GM12872 (cell line): ENCODE measurements at regions not wholly inside any gene's neighbourhood (a gene's known extent, or its start where the extent isn't known, plus 50 kb on each side); places are given as distances from the start of the nearest gene placed in this dataset.

Experiments used
- CTCF ChIP-seq: IDR thresholded peaks from 3 replicates; pipeline ENCODE4 v1.5.1; 2011; ENCODE audit warnings: low read depth, mild to moderate bottlenecking, low read length, moderate library complexity; ENCODE audit not compliant: insufficient read depth

GRCh38 chr4:79764120-79764519 lies 308.9 kb downstream of the ANTXR2 start:
- no peak for TF ChIP-seq CTCF

GRCh38 chr4:79763486-79764075 lies 309.4 kb downstream of the ANTXR2 start:
- no peak for TF ChIP-seq CTCF

GRCh38 chr4:79759793-79760192 lies 313.2 kb downstream of the ANTXR2 start:
- TF ChIP-seq CTCF, result no peak

- no peak for TF ChIP-seq CTCF
These were observed 315.4 kb downstream of the ANTXR2 start for GRCh38 chr4:79757600-79757999.

- no peak for TF ChIP-seq CTCF
These were observed 316.7 kb downstream of the ANTXR2 start for GRCh38 chr4:79756140-79756895.

GRCh38 chr4:79748835-79749234 lies 324.2 kb downstream of the ANTXR2 start:
- no peak for TF ChIP-seq CTCF

- TF ChIP-seq CTCF, result no peak
These were observed 325.8 kb downstream of the ANTXR2 start for GRCh38 chr4:79747252-79747651.
